HG03045 (cell line): ENCODE measurements at regions not wholly inside any gene's neighbourhood (a gene's known extent, or its start where the extent isn't known, plus 50 kb on each side); places are given as distances from the start of the nearest gene placed in this dataset.
"Not testable (repeated sequence)": the region's sequence is repeated elsewhere in the genome, so short reads cannot be mapped to it uniquely, and the experiment has no call there.

Experiments
- ATAC-seq: cut with Tn5 transposase; IDR thresholded peaks from one replicate; pipeline ENCODE4 v1.9.1; 2021; ENCODE audit warnings: mild to moderate bottlenecking, moderate library complexity; ENCODE audit not compliant: unreplicated experiment

DNA sequence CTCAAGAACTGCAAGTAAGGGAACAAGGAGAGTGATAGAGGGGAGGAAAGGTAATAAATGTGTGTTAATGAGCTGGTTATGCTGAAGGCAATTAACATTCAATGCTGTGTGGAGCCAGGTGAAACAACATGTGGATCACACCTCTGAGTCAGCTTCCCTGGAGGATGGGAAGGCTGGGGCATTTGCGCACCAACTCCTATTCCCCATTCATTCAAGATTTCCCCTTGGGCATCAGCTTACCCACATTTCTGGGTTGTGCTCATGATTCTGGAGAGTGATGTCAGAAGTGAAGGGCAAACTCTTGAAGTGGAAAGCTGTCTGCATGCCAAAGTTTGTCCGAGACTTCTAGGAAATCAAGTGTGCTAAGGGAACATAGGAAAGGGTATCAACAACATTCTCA, 461.4 kb downstream of the MID1IP1 start:
- no peak for ATAC-seq

DNA sequence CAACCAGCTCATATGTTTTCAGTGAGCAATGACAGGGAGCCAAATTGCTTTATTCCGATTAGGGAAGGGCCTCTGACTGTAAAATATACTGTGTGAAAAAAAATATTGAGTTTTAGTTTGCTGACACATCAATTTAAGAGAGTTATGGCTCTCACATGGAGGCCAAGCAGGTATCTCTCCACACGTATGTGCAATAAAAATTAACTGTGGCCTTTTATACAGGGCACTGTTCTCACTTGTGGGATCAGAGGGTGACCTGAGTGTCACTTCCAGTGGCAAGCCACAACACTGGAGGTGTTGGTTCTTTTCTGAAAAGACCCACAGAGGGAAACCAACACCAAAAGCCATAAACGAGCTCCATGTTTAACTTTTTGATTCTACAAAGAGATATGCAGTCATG, 462.8 kb downstream of the MID1IP1 start:
- ATAC-seq = no peak

DNA sequence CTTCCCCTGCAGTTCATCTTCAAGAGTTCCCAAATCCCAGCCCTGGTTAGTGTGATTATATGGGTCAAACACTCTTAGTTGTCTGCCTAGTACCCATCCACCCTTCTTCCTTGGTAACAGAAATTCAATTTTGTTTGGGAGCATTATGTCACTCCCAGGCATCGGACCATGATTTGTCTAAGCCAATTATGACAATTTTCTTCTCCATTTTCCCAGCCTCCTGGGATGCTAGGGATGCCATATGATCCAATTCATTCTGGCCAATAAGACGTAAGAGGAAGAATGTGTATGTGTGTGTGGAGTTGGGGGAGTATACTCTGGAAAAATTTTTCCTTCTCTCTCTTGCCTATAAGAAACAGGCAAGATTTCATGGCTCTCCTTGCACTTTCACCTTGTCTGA, 465.9 kb downstream of the MID1IP1 start:
- no peak for ATAC-seq

DNA sequence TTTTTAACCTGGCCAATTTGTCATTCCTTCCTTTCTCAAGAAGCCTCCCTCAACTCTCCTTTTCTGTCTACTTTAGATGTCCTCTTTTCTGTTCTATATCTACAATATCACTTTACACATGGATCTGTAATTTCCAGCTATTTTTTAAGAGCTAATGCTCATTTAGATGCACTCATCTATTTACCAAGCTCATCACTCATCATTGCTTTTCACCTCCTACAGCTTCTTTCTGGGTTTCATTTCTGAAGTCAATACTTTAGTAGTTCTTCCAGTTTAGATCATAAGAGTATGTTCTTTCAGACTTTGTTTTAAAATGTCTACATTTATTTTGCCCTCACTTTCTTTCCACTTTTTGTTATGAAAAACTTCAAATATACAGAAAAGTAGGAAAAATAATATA, 466.9 kb downstream of the MID1IP1 start:
- no peak for ATAC-seq

DNA sequence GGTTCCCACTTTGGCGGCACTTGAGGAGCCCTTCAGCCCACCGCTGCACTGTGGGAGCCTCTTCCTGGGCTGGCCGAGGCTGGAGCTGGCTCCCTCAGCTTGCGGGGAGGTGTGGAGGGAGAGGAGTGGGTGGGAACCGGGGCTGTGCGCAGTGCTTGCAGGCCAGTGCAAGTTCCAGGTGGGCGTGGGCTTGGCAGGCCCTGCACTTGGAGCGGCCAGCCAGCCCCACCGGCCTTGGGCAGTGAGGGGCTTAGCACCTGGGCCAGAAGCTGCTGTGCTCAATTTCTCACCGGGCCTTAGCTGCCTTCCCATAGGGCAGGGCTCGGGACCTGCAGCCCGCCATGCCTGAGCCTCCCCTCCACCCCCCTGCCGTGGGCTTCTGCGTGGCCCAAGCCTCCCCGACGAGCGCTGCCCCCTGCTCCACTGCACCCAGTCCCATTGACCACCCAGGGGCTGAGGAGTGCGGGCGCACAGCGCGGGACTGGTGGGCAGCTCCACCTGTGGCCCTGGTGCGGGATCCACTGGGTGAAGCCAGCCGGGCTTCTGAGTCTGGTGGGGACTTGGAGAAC, 474.3 kb downstream of the MID1IP1 start:
- ATAC-seq = no peak

DNA sequence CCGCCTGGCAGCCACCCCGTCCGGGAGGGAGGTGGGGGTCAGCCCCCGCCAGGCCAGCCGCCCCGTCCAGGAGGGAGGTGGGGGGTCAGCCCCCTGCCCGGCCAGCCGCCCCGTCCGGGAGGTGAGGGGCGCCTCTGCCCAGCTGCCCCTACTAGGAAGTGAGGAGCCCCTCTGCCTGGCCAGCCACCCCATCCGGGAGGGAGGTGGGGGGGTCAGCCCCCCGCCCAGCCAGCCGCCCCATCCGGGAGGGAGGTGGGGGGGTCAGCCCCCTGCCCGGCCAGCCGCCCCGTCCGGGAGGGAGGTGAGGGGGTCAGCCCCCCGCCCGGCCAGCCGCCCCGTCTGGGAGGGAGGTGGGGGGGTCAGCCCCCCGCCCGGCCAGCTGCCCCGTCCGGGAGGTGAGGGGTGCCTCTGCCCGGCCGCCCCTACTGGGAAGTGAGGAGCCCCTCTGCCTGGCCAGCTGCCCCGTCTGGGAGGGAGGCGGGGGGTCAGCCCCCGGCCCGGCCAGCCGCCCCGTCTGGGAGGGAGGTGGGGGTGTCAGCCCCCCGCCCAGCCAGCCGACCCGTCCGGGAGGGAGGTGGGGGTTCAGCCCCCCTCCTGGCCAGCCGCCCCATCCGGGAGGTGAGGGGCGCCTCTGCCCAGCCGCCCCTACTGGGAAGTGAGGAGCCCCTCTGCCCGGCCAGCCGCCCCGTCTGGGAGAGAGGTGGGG, 476.6 kb downstream of the MID1IP1 start:
- not testable (repeated sequence) for ATAC-seq

DNA sequence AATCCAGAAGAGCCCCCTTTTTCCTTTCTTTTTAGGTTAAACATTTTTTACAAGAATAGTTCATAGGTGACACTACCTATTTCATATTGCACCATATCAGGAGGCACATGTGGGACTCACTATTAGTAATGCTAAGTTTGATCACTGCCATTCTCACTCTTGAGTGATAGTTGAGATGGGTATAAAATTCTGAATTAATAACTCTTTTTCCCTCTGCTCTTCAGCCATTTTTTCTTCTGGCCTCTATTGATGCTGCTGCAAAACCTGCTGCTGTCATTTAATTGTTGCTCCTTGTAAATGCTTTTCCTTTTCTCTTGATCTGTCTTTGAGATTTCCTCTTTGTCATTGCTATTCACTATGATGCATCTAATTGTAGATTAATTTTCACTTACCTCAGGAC, 482.0 kb downstream of the MID1IP1 start:
- no peak for ATAC-seq

DNA sequence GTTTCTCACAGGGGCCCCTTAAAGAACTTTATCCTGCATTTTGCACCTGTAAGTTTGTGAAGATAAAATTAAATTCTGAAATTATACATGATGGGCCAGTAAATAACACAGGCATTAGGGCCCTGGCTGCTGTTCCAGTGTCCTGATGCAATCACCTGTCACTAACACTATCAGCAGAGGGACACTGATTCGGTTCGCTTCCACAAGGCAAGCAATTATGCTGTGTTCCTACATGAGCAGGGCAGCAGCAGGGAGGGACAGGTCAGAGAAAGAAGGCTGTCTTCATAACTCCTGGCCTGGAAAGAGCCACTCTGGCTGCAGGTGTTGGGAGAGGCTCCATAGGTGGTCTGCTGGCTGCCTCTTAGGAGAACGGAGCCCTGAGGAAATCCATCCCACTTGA, 487.3 kb downstream of the MID1IP1 start:
- ATAC-seq = no peak

DNA sequence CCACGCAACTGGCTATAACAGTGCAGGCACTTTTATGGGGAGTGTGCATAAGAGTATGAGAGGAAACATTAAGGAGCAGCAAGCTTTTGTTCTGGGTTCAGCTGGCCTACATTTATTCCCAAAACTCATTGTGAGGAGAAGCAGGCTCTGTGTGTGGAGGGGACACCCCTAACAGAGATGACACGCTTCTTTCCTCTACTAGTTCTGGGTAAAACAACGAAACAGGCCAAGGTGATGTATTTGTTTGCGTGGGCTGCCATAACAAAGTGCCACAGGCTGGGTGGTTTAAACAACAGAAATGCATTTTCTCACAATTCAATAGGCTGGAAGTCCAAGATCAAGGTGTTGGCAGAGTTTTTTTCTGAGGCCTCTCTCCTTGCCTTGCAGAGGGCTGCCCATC, 488.6 kb downstream of the MID1IP1 start:
- no peak for ATAC-seq

DNA sequence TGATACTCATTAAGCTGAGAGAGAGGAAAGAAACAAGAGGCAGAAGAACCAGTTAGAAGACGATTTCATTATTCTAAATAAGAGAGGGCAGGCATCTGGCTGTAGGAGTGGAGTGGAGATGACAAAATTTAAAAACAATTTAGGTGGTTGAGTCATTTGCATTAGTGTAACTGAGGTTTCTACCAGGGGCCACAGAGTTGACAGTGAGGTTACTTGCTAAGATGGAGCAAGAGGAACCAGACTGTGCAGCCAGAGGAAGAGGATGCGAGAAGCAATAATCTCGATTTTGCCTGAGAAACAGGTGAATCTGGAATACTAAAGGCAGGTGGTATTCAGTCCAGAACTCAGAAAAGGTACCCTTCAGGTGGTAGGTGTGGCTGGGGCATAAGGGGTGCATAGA, 491.9 kb downstream of the MID1IP1 start:
- no peak for ATAC-seq

DNA sequence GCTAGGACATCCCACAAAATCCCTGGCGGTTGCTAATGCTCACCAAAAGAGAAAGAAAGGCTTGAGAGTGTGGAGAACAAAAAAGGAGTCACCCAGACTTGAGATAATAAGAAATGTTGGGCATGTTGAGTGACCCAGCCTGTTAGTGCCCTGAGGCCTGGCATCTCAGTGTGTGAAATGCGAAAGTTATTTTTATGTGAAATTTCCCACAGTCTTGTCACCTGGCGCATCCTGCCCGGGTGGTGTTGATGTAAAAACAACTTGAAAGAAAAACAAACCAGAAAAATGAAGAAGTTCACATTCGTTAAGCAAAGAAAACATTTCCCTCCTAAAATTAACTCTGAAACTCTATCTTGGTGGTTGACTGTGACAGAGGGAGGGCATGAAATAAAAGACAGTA, 495.2 kb downstream of the MID1IP1 start:
- no peak for ATAC-seq

DNA sequence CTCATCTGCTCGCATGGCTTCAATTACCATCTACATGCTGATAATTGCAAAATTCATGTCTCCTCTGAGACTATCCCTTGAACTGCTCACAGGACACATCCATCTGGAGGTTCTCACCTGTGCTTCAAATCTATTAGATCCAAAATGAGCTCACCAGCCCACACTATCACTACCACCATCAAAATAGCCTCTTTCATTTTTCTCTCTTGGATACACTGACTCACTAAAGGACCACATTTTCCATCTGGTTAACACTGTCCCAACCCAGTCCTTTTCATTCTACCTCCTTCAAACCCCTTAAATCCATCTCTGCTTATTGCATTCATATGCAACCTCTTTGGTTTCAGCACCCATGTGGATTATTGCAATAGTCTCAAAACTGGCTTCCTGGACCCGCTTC, 497.6 kb downstream of the MID1IP1 start:
- ATAC-seq = no peak

DNA sequence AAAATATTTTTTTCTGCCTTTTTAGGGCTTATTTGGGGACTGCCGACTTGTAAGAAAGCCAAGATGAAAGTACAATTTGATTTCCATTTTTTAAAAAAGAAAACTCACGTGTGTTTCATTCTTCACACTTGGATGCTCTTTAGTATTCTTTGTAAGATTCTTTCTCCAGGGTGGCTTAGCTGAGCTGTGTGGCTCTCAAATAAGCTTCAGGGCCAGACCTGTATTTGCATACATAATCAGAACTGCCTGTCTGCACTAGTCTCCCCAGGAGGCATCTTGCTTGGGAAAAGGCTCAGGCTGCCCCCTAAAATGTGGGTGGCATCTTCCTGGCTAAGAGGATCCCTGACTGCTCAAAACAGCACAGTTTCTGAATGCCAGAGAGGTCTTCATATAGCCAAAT, 498.4 kb downstream of the MID1IP1 start:
- ATAC-seq = no peak

DNA sequence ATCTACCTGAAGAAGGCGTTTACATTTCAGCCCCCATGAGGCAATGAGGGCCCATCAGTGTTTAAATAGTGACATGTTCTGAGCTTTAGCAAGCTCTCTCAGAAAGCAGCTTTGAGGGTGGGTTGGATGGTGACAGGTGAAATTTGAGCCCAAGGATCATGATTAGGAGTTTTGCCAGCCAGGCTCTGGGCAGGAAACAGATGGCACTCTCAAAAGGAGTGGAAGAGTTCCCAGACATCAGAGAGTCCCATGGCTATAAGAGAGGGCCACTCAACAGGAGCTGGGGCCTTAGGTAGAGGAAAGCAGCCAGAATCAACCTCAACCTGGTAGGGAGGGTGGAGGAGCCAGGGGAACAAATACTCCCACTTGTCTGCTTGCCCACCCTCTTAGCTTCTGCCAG, 499.8 kb downstream of the MID1IP1 start:
- ATAC-seq = no peak

DNA sequence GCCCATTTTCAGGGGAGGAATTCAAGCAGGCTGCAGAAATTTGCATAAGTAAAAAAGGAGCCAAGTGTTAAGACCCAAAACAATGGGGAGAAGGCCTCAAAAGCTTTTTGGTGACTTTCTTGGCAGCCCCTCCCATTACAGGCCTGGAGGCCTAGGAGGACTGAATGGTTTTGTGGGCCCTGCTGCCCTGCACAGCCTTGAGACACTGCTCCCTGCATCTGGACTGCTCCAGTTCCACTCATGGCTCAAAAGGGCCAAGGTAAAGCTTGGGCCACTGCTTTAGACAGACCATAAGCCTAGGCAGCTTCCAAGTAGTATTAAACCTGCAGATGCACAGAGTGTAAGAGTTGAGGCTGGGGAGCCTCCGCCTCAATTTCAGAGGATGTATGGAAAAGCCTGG, 501.6 kb downstream of the MID1IP1 start:
- ATAC-seq = no peak

DNA sequence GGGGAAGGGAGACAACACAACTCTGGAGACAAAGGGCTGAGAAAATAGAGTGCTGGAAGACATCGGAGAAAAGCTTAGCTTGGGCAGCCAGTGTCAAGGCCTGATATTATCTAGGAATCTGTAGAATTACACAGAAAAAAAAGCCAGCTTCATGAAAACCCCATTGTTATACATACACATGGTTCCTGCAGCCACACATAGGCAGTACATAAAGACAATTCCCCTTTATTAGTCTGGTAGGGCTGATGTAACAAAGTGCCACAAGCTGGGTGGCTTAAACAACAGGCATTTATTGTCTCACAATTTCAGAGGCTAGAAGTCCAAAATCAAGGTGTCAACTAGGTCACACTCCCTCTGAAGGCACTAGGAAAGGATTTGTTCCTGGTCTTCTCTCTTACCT, 503.5 kb downstream of the MID1IP1 start:
- no peak for ATAC-seq

DNA sequence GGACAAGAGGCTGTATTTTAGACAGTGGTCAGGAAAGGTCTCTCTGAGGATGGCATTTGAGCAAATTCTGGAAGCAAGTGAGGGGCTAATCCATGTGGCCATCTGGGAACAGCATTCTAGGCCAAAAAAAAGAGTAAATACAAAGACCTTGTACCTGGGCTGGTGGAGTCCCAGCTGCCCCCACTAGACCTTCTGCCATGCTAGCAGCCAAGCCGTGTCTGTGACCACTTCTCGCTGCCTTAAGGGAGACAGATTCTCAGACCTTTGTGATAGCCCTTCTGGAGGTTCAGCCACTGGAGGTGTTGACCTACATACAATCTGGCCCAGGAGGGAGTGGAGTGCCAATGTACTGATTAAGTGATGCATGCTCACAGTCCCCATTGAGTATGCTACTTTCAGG, 506.2 kb downstream of the MID1IP1 start:
- no peak for ATAC-seq

DNA sequence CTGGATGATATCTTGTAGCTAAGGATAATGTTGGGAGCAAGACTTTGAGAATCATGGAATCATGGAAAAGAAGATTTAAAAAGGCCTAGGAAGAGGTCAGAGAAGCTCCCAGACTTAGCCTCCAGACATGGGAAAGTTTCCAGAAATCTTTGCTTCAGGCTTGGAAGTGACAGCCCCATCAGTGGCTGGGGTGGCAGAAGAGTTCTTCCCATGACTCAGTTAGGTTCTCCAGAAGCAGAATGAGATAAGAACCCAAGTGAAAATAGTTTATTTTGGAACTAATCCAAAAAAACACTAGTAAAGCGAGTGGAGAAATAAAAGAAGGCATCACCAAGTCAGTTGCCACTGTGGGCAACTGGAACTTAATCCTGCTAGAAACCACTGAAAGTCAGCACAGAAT, 506.9 kb downstream of the MID1IP1 start:
- ATAC-seq = no peak

DNA sequence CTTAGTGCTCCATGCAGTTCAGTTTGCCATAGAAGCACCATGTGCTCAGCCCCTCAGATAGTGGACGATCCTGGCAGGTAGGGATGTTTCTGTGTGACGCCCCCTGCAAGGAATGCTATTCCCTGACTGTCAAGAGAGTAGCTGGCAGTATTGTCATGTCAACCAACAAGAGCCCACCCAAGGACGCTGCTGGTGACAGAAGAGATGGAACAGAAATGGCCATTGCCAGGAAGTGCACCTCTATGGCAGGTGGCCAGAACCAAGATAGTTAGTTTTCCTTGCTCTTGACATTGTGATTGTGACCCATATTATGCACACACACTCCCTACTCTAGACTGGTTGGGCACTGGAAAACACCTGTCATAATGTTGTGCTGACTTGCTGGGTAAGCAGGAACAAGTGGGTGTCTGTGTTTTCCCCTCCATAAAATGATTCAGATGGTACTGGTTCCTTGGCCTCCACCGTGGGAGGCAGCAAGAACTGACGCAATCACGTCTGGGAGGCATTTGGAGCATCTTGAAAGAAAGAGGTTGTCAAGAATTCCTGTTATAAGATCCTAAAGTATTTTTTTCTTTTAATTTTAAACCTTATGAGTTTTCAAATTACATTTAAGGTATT, 507.9 kb downstream of the MID1IP1 start:
- no peak for ATAC-seq

DNA sequence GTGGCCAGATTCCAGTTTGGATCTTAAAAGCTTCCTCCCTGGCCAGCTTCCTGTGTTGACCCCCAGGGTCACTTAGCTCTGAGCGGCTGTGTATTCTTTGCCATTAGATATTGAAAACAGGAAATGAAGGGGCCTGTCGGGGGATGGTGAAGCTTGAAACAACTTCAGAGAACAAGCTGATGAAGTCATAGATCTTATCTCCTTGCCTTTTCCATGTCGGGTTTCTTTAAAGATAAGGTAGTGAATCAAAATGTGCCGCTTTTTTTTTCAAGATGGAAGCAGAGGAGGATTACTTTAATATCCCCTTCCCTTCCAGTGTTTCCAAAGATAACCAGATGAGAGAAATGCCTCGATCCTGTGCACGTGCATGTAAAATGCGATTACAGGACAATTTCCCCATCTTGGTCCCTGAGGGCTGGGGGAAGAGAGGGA, 508.5 kb downstream of the MID1IP1 start:
- no peak for ATAC-seq

DNA sequence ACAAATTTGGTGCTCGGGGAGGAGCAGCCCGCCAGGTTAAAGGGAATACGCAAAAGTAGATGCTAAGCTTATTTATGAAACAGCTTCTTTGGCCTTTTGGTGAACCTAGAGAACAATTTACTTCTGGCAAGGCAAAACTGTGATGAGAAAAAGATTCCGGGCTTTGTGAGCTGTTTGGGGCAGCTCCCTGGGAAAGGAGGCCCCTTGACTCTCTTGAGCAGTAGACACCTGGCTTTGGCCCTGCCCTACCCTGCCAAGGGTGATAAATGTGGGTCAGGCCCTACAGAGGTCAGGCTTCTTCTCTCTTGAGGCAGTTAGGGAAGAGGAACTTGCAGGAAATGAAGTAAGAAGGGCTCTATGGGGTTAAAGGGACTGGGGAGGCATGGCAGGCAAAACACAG, 509.6 kb downstream of the MID1IP1 start:
- ATAC-seq = no peak

DNA sequence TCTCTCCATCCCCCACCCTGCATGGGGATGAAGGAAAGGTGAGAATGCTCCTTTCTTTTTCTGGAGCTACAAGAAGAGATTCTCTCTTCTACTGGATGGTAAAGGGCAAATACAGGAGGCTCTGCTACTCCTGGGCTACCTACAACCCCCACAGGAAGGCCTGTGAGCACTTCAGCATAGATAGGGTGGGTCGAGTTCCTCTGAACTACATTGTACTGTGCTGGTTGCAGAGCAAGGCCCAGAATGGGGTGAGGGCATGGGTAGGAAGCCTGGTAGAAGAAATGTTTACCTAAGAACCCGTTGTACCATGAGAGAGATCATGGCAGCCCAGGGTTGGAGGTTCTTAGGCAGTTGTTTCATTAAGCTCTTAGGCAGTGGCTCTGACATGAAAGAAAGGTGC, 510.4 kb downstream of the MID1IP1 start:
- ATAC-seq = no peak

DNA sequence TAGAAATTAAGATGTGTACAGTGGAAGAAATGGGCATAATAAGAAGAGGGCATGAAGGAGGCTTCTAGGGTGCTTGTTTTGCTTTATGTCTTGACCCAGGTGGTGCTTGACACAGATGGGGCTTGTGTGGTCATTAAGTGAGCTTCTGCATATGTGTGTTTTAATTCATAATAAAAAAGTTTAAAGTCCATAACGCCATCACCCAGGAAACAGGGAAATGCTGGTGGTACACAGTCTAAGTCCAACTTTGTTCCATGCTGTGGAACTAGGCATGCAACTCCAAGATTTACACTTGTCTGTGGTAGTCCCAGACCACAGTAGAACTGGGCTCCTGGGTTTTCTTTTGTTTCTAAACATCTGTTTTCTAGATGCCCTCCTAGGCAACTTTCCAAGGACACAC, 511.9 kb downstream of the MID1IP1 start:
- no peak for ATAC-seq
